Right atrium auricular region (tissue), 2 donors: ENCODE measurements at regions not wholly inside any gene's neighbourhood (a gene's known extent, or its start where the extent isn't known, plus 50 kb on each side); places are given as distances from the start of the nearest gene placed in this dataset.
A peak's percentile ranks its signal among the peaks of the same experiment; 100 is the strongest.

Experiments
- DNase-seq: peaks from one replicate; pipeline ENCODE4 v3.0.0-alpha.2; 2019; ENCODE audit warnings: low spot score
- H3K27ac ChIP-seq, 2 donors: fragments of 200-600 bp; sonication (generic); 1 replicate in 1 of 2; 2 replicates in 1 of 2; pipeline ENCODE4 v1.5.1; 2016 to 2019
- H3K27me3 ChIP-seq, 2 donors: fragments of 200-600 bp; sonication (generic); one replicate each; pipeline versions ENCODE4 v1.5.1 to v1.6.0; 2017 to 2019
- H3K36me3 ChIP-seq: fragments of 200-600 bp; sonication (generic); one replicate; pipeline ENCODE4 v1.5.1; 2016
- H3K4me1 ChIP-seq, 2 donors: fragments of 200-600 bp; sonication (generic); one replicate each; pipeline versions ENCODE4 v1.5.1 to v1.6.0; 2017 to 2019
- H3K4me3 ChIP-seq, 2 donors: fragments of 200-600 bp; sonication (generic); 1 replicate in 1 of 2; 2 replicates in 1 of 2; pipeline ENCODE4 v1.5.1; 2017 to 2019; ENCODE audit warnings: mild to moderate bottlenecking in 1 of 2, moderate library complexity in 1 of 2
- H3K9me3 ChIP-seq, 2 donors: fragments of 200-600 bp; sonication (generic); one replicate each; pipeline ENCODE4 v1.5.1; 2019
- CTCF ChIP-seq, 2 donors: fragments of 200-600 bp; sonication (generic); IDR thresholded peaks; one replicate each; pipeline ENCODE4 v1.5.1; 2019; ENCODE audit warnings: antibody characterized with exemption in 2 of 2

DNA sequence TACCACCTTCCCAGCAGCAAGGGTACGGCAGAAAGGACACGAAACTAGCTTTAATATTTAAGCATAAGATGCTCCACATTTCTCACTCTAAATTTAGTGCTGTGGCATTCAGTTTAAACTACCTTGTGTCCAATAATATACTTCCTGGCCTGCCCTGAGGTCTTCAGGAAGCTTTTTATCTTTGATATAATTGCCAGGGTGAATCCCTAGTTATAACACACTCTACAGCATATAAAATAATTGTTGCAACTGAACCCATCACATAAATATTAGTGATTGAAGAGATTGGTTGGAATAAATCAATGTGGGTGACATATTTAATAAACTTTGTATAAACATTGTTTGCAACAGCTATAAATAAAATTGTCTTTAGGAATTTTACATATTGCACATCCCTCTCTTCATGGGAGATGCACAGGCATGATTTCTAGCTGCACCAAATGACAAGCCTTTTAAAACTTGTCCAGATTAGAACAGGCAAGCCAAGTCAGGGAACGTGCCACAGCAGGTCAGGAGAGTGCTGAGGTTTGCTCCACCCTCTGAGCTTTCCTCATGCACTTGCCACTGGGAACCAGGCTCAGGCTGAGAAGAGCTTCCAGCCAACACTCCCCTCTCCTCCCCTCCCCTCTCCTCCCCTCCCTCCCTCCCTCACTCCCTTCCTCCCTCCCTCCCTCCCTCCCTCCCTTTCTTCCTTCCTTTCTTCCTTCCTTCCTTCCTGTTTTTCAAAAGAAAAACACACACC is 623.2 kb upstream of the PKN2 start:
- Histone ChIP-seq H3K27me3 (no peaks in the 10 kb centered on the region), H3K4me3 (no peak overlapping the region), H3K36me3 (no peaks in the 10 kb centered on the region), H3K27ac (no peak overlapping the region), H3K4me1 (no peaks in the 10 kb centered on the region), H3K9me3 (no peaks in the 10 kb centered on the region)
- DNase-seq, result no peak
- no peak for TF ChIP-seq CTCF (IDR thresholded peaks at IDR 0.05)

GRCh38 chr1:88061492-88062177 is 622.4 kb upstream of the PKN2 start:
- H3K9me3 ChIP-seq, result no peaks in the 10 kb centered on the region
- H3K27me3 ChIP-seq, result no peaks in the 10 kb centered on the region
- H3K27ac ChIP-seq, result no peak overlapping the region
- peak; percentile 44 to 74 for TF ChIP-seq CTCF (IDR thresholded peaks at IDR 0.05)
- H3K36me3 ChIP-seq, result no peaks in the 10 kb centered on the region
- no peak for DNase-seq
- no peak overlapping the region for H3K4me3 ChIP-seq
- no peaks in the 10 kb centered on the region for H3K4me1 ChIP-seq

GRCh38 chr1:88062650-88063153 is 621.4 kb upstream of the PKN2 start:
- no peaks in the 10 kb centered on the region for H3K4me1 ChIP-seq
- no peak overlapping the region for H3K27ac ChIP-seq
- H3K9me3 ChIP-seq, result no peaks in the 10 kb centered on the region
- H3K27me3 ChIP-seq, result no peaks in the 10 kb centered on the region
- no peak overlapping the region for H3K4me3 ChIP-seq
- TF ChIP-seq CTCF (IDR thresholded peaks at IDR 0.05), result no peak
- H3K36me3 ChIP-seq, result no peaks in the 10 kb centered on the region
- no peak for DNase-seq

DNA sequence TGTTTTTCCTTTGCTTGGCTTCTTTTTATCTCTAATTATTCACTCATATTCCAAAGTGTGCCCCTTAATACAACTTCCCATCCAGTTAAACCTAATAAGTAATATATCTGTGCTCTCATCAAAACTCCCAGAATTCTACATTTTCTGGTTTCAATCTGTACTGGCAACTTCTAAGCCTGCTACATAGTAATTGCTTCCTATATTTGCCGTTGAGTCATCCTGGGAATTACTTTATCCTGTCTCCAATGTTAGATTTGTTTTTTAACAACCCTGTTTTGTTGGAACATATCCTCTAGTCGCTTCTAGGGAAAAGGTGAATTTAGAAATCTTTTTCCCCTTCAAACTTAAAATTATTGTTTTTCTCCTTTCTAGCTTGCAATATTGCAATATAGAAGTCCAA is 620.5 kb upstream of the PKN2 start:
- no peak for TF ChIP-seq CTCF (IDR thresholded peaks at IDR 0.05)
- no peaks in the 10 kb centered on the region for H3K4me1 ChIP-seq
- H3K4me3 ChIP-seq, result no peak overlapping the region
- no peak overlapping the region for H3K27ac ChIP-seq
- no peak for DNase-seq
- no peaks in the 10 kb centered on the region for H3K9me3 ChIP-seq
- no peaks in the 10 kb centered on the region for H3K27me3 ChIP-seq
- H3K36me3 ChIP-seq, result no peaks in the 10 kb centered on the region

GRCh38 chr1:88068407-88068960 is 615.6 kb upstream of the PKN2 start:
- no peak overlapping the region for H3K4me3 ChIP-seq
- H3K9me3 ChIP-seq, result no peaks in the 10 kb centered on the region
- no peaks in the 10 kb centered on the region for H3K27me3 ChIP-seq
- TF ChIP-seq CTCF (IDR thresholded peaks at IDR 0.05), result no peak
- DNase-seq, result no peak
- no peaks in the 10 kb centered on the region for H3K36me3 ChIP-seq
- no peaks in the 10 kb centered on the region for H3K4me1 ChIP-seq
- no peak overlapping the region for H3K27ac ChIP-seq
